Ramos (cell line): ENCODE measurements at regions not wholly inside any gene's neighbourhood (a gene's known extent, or its start where the extent isn't known, plus 50 kb on each side); places are given as distances from the start of the nearest gene placed in this dataset.

Source experiments
- in situ Hi-C: fragments of 300-500 bp; cut with MboI; formaldehyde crosslinking; loops from one replicate; pipeline ENCODE4 v1.14.3; 2022; ENCODE audit warnings: low sequenced_read_pairs; ENCODE audit not compliant: unreplicated experiment

- in situ Hi-C loops, result no loop called here
Observed at GRCh38 chr5:82858151-82859025, 218.8 kb downstream of the TMEM167A start.

- in situ Hi-C loops, result no loop called here
Observed at GRCh38 chr5:82855893-82856550, 221.2 kb downstream of the TMEM167A start.

GRCh38 chr5:82854956-82855355 lies 222.2 kb downstream of the TMEM167A start:
- in situ Hi-C loops, result no loop called here

- in situ Hi-C loops, result no loop called here
Observed at GRCh38 chr5:82851471-82851870, 225.7 kb downstream of the TMEM167A start.

- in situ Hi-C loops, result no loop called here
Observed at GRCh38 chr5:82850393-82850792, 226.8 kb downstream of the TMEM167A start.

DNA sequence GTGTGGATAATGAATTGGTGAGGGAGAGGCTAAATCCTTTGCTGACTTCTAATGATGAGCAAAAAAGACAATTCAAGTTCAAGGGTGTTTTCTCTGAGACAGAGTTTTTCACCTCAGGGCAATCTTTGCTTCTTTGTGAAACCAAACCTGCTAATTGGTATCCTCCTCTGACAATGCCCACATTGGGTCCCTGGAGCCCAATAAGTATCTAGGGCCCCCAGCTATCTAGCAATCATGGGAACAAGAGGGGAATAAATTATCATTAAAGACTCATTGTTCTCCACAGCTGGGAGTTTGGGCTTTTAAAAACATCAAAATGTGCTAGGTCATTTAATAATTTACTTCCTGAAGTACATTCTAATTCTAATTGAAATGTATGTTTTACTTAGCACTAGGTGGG lies 227.3 kb downstream of the TMEM167A start:
- in situ Hi-C loops, result no loop called here

GRCh38 chr5:82847562-82847961 lies 229.6 kb downstream of the TMEM167A start:
- in situ Hi-C loops, result no loop called here

GRCh38 chr5:82839881-82840280 lies 237.3 kb downstream of the TMEM167A start:
- in situ Hi-C loops, result no loop called here

- in situ Hi-C loops, result no loop called here
Observed at GRCh38 chr5:82835488-82835887, 241.7 kb downstream of the TMEM167A start.

GRCh38 chr5:82834151-82834550 lies 243.0 kb downstream of the TMEM167A start:
- in situ Hi-C loops, result no loop called here

- in situ Hi-C loops, result no loop called here
Observed at GRCh38 chr5:82833277-82833676, 243.9 kb downstream of the TMEM167A start.

- in situ Hi-C loops, result no loop called here
Observed at GRCh38 chr5:82832445-82832844, 244.7 kb downstream of the TMEM167A start.

DNA sequence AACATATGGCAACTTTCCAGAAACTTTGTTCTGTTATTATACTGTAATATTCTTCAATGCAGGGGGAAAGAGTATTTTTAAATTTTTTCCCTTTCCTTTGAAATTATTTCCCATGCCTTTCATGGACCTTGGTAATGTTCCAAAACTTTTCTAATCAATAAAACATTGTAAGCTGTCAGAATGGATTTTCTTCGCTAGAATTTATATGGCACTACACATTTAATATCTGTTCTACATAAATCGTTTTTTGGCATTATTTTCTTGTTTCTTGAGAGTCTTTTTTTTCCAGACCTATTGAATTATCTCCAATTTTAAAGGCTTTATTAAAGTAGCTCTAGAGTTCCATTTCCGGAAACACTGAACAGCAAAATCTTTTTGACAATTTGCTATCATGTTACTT lies 249.0 kb downstream of the TMEM167A start:
- in situ Hi-C loops, result no loop called here

DNA sequence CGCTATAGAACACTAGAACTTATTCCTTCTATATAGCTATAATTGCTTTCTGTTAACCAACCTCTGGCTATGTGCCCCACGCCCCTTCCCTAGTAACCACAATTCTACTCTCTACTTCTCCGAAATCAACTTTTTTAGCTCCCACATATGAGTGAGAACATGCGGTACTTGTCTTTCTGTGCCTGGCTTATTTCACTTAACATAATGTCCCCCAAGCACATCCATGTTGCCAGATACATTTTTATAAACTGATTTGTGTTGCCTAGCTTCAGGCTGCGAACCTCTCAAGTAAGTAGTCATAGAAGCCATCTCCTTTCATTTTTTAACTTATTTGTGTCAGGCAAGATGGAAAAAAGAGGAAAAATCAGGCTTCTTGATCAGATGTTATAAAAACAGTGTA lies 249.5 kb downstream of the TMEM167A start:
- in situ Hi-C loops, result no loop called here

DNA sequence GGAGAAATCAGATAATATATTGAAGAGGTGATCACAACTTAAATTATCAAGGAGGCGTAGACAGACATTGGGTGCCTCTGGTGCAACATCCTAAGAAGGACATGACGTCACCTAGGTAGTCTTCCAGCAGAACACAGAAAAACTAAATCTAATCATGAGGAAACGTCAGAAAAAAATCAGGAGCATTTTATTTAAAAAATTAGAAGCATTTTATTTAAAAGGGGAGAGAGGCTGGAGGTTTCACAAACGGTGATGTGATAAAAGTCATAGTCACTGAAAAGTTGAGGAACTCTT lies 254.6 kb downstream of the TMEM167A start:
- in situ Hi-C loops, result no loop called here

- in situ Hi-C loops, result no loop called here
Observed at GRCh38 chr5:82821846-82822633, 255.2 kb downstream of the TMEM167A start.

DNA sequence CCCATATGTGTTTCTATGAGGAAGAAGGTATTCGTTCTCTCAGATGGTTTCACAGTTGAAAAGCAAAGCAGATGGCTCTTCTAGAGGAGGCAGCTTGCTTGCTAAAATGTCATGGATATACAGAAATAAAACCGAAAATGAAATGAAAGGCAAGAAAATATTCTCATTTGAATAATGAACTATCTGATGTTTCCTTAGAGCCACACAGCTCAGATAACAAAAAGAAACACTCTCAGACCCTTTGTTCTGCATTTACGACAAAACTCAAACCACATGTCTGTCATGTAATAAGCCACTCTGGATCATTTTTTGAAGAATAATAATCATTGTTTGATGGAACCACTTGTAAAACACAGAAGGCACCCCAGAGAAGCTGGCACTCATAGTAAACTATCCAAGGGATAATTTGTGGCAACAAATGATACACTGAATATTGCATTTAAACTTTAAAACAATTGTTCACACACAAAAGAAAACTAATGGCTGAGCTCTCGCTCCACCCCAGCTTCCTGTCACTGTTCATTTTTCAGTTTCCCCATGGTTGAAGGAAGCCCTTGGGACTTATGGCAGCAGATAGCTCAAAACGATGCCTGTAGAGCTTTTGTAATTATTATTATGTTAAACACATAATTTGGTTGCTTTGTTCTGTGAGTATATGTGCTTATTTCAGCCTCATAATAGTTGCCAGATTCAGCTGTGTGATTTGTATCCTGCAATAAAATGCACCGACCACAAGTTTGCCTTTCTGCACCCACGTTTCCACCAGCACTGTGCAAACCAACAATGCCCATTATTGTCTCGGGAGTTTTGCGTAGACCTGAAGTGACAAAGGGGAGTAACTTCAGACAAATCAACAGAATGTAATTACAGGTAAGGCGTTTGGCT lies 256.0 kb downstream of the TMEM167A start:
- in situ Hi-C loops, result no loop called here

DNA sequence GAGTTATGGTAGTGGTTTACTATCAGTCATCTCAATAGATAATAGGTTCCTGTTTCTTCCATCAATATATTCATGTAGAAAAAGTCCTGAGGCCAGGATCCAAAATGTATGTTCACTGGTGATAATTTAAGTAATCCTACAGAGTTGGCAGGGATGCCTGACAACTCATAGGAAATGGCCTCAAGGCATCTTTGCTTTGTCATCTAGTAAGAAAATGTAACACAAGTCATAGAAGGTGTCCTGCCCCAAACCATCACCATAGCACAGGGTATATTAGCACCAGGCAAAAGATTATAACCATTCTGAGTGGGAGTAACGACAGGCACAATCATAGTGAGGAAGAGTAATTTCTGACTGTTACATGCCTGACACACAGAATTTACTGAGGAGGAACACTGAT lies 257.0 kb downstream of the TMEM167A start:
- in situ Hi-C loops, result no loop called here

DNA sequence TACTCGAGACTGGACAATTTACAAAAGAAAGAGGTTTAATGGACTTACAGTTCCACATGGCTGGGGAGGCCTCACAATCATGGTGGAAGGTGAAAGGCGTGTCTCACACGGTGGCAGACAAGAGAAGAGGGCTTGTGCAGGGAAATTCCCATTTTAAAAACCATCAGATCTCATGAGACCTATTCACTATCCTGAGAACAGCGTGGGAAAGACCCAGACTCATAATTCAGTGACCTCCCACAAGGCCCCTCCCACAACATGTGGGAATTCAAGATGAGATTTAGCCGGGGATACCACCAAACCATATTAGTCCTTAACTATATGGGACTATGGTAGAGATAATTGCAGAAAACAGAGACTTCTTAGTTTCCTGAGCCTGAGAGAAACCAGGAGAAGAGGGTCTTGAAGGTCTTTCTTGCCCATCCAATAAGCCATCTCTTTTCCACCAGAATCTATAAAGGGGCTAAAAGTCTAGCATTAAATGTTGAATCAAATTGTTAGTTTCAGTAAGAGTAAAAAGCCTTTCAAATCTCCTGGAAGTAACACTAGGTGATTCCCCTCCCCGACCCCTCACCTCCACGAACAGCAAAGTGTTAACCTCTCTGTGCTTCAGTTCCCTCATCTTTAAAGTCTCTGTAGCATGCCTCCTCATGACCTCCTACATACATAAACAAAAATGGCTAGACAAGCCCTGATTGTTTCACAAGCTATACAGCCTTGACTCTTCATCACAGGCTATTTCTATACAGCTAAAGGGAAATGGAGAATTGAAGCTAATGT lies 259.1 kb downstream of the TMEM167A start:
- in situ Hi-C loops, result no loop called here
